Keratinocyte (primary cell): ENCODE measurements at regions not wholly inside any gene's neighbourhood (a gene's known extent, or its start where the extent isn't known, plus 50 kb on each side); places are given as distances from the start of the nearest gene placed in this dataset.

Experiments used
- DNase-seq: peaks from one replicate; pipeline ENCODE4 v3.0.0-alpha.2; 2011; ENCODE audit warnings: low read depth, missing footprints, low spot score
- FAIRE-seq: peaks from 2 replicates; lab custom pipeline; 2011; peaks lifted over from hg19 to GRCh38; lab: Jason Lieb, UNC
- H2AFZ ChIP-seq: 2 replicates; pipeline ENCODE4 v1.6.0; 2012; ENCODE audit warnings: low read length, control low read depth, inconsistent platforms; ENCODE audit not compliant: control insufficient read depth
- H3K27ac ChIP-seq: 2 replicates; pipeline ENCODE4 v1.5.1; 2011; ENCODE audit warnings: low read length; ENCODE audit not compliant: control insufficient read depth, insufficient read depth
- H3K27me3 ChIP-seq: 3 replicates; pipeline ENCODE4 v1.6.0; 2011; ENCODE audit warnings: low read length; ENCODE audit not compliant: control insufficient read depth, insufficient read depth; ENCODE audit errors: extremely low read depth
- H3K36me3 ChIP-seq, 2 experiments: 2 replicates in 1 of 2; 3 replicates in 1 of 2; pipeline ENCODE4 v1.5.1; 2011; ENCODE audit warnings: low read length in 2 of 2, mild to moderate bottlenecking in 1 of 2; ENCODE audit not compliant: control insufficient read depth in 2 of 2, insufficient read depth in 2 of 2; ENCODE audit errors: extremely low read depth in 1 of 2
- H3K4me1 ChIP-seq: 3 replicates; pipeline ENCODE4 v1.5.1; 2011; ENCODE audit warnings: low read length; ENCODE audit not compliant: control insufficient read depth, insufficient read depth; ENCODE audit errors: extremely low read depth
- H3K4me2 ChIP-seq: 3 replicates; pipeline ENCODE4 v1.6.0; 2011; ENCODE audit warnings: low read depth, low read length; ENCODE audit not compliant: control insufficient read depth, insufficient read depth; ENCODE audit errors: extremely low read depth
- H3K4me3 ChIP-seq, 3 experiments: fragments of 200-600 bp in 1 of 3; sonication (generic) in 1 of 3; 2 replicates in 2 of 3; 3 replicates in 1 of 3; pipeline ENCODE4 v1.5.1; 2011 to 2016; ENCODE audit warnings: low read length in 3 of 3, mild to moderate bottlenecking in 3 of 3, control low read depth in 2 of 3, inconsistent platforms in 1 of 3, low read depth in 1 of 3, mixed read lengths in 1 of 3, mixed run types in 1 of 3, moderate library complexity in 1 of 3; ENCODE audit not compliant: control insufficient read depth in 2 of 3, insufficient read depth in 2 of 3; ENCODE audit errors: extremely low read depth in 1 of 3
- H3K79me2 ChIP-seq: 2 replicates; pipeline ENCODE4 v1.6.0; 2012; ENCODE audit warnings: low read length; ENCODE audit not compliant: control insufficient read depth, insufficient read depth
- H3K9ac ChIP-seq: 3 replicates; pipeline ENCODE4 v1.6.0; 2011; ENCODE audit warnings: low read length; ENCODE audit not compliant: control insufficient read depth, insufficient read depth; ENCODE audit errors: extremely low read depth
- H3K9me1 ChIP-seq: 3 replicates; pipeline ENCODE4 v1.6.0; 2011; ENCODE audit warnings: low read length; ENCODE audit not compliant: control insufficient read depth, insufficient read depth; ENCODE audit errors: extremely low read depth
- H3K9me3 ChIP-seq: 2 replicates; pipeline ENCODE4 v1.5.1; 2012; ENCODE audit warnings: low read depth, low read length; ENCODE audit not compliant: control insufficient read depth
- H4K20me1 ChIP-seq: 3 replicates; pipeline ENCODE4 v1.6.0; 2011; ENCODE audit warnings: low read length; ENCODE audit not compliant: control insufficient read depth, insufficient read depth; ENCODE audit errors: extremely low read depth
- EZH2 ChIP-seq: IDR thresholded peaks from one replicate; pipeline ENCODE4 v1.6.1; 2012; ENCODE audit warnings: inconsistent platforms, mild to moderate bottlenecking, low read length, moderate library complexity
- dilution Hi-C: fragments of 300-500 bp; cut with MboI; formaldehyde crosslinking; loops from one replicate; pipeline ENCODE4 v1.7.0; 2020; ENCODE audit warnings: low sequenced_read_pairs; ENCODE audit not compliant: extremely low pct_ligation_motif_present
- TF ChIP-seq, protein P1 (sequence below), 3 experiments: IDR thresholded peaks in 1 of 3; conservative IDR thresholded peaks in 1 of 3; optimal IDR thresholded peaks in 1 of 3; 2 replicates in 2 of 3; 3 replicates in 1 of 3; pipeline versions ENCODE3 to v1.5.1; 2011; ENCODE audit warnings: low read length in 3 of 3, mild to moderate bottlenecking in 3 of 3, moderate library complexity in 2 of 3, control low read depth in 1 of 3, inconsistent platforms in 1 of 3; ENCODE audit not compliant: insufficient read depth in 2 of 3; ENCODE audit errors: extremely low read depth in 1 of 3

DNA sequence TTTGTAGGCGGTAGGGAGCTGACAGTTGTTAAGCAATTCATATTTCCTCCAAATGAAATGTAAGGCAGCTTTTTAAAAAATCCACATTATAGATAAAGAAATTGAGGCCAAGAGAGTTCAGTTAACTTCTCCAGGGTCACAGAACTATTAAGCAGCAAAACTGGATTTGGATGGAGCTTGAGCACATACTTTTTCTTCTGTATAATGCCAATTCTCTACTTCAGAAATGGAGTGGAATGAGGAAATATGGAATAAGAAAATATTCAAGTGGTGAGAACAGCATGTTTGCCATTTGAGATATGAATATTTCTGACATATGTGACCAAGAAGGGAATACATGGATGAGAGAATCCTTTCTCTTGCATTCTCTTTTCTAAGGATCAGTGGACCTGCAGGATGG, 233.1 kb downstream of the FOXG1 start:
- Histone ChIP-seq H3K4me3 (no peak overlapping the region), H3K9ac (no peak overlapping the region), H3K79me2 (no peaks in the 10 kb centered on the region), H3K9me1 (no peaks in the 10 kb centered on the region), H3K9me3 (no peaks in the 10 kb centered on the region), H4K20me1 (no peaks in the 10 kb centered on the region), H3K27me3 (no peaks in the 10 kb centered on the region), H3K36me3 (no peaks in the 10 kb centered on the region), H3K27ac (no peak overlapping the region), H3K4me1 (no peaks in the 10 kb centered on the region), H2AFZ (no peak overlapping the region), H3K4me2 (no peak overlapping the region)
- FAIRE-seq (no peak), DNase-seq (no peak)
- dilution Hi-C loops = no loop called here
- TF ChIP-seq, protein P1, sequence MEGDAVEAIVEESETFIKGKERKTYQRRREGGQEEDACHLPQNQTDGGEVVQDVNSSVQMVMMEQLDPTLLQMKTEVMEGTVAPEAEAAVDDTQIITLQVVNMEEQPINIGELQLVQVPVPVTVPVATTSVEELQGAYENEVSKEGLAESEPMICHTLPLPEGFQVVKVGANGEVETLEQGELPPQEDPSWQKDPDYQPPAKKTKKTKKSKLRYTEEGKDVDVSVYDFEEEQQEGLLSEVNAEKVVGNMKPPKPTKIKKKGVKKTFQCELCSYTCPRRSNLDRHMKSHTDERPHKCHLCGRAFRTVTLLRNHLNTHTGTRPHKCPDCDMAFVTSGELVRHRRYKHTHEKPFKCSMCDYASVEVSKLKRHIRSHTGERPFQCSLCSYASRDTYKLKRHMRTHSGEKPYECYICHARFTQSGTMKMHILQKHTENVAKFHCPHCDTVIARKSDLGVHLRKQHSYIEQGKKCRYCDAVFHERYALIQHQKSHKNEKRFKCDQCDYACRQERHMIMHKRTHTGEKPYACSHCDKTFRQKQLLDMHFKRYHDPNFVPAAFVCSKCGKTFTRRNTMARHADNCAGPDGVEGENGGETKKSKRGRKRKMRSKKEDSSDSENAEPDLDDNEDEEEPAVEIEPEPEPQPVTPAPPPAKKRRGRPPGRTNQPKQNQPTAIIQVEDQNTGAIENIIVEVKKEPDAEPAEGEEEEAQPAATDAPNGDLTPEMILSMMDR (optimal IDR thresholded peaks at IDR 0.05 in 1 of 3, IDR thresholded peaks at IDR 0.05 in 1 of 3, conservative IDR thresholded peaks at IDR 0.05 in 1 of 3; ENCODE audit: extremely low read depth in 1 of 3, insufficient read depth in 2 of 3, low read length in 3 of 3) = no peak
- no peak for TF ChIP-seq EZH2

DNA sequence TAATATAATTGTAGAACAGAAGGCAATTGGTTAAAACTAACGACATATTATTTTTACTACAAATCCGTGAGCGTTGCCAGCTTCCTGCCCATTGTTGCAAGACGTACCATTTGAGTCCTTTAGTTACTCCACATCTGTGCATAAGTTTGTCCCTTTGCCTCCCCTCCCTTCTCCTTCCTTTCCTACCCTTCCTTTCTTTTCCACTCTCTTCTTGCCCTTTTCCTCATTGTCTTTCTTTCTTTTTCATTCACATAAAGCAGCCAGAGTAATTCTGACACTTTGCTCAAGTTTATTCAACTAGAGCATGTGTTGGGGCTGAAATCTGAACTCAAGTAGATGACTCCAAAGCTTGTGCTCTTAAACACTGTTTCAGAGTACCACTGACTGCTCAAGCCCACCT, 239.1 kb downstream of the FOXG1 start:
- no peaks in the 10 kb centered on the region for H3K9me3 ChIP-seq
- H3K4me3 ChIP-seq = no peak overlapping the region
- H3K9ac ChIP-seq = no peak overlapping the region
- DNase-seq (no peak), FAIRE-seq (no peak)
- H3K27ac ChIP-seq = no peak overlapping the region
- no peaks in the 10 kb centered on the region for H3K36me3 ChIP-seq
- no peaks in the 10 kb centered on the region for H3K4me1 ChIP-seq
- no peak overlapping the region for H3K4me2 ChIP-seq
- dilution Hi-C loops = no loop called here
- no peak for TF ChIP-seq EZH2
- TF ChIP-seq, protein P1 (optimal IDR thresholded peaks at IDR 0.05 in 1 of 3, IDR thresholded peaks at IDR 0.05 in 1 of 3, conservative IDR thresholded peaks at IDR 0.05 in 1 of 3; ENCODE audit: extremely low read depth in 1 of 3, insufficient read depth in 2 of 3, low read length in 3 of 3) = no peak
- H4K20me1 ChIP-seq = no peaks in the 10 kb centered on the region
- H3K27me3 ChIP-seq = no peaks in the 10 kb centered on the region
- no peak overlapping the region for H2AFZ ChIP-seq
- H3K79me2 ChIP-seq = no peaks in the 10 kb centered on the region
- no peaks in the 10 kb centered on the region for H3K9me1 ChIP-seq
